Activated CD8-positive, alpha-beta T cell treated with anti-CD3 and anti-CD28 coated beads, Interleukin-2, amount 10 ng/mL, durations not matched to agents 7 days and 5 days (primary cell): ENCODE measurements at regions not wholly inside any gene's neighbourhood (a gene's known extent, or its start where the extent isn't known, plus 50 kb on each side); places are given as distances from the start of the nearest gene placed in this dataset.
"Not testable (repeated sequence)": the region's sequence is repeated elsewhere in the genome, so short reads cannot be mapped to it uniquely, and the experiment has no call there.

Experiments used
- ATAC-seq: fragments of 150-1000 bp; cut with Tn5 transposase; one replicate; pipeline ENCODE4 v1.10.0; 2021; ENCODE audit warnings: moderate library complexity
- CTCF ChIA-PET: fragments of 350-600 bp; sonication (Branson Sonifier 250); formaldehyde crosslinking; loops from one replicate; lab custom pipeline; 2021; ENCODE audit warnings: antibody characterized with exemption; lab: Charles Lee
- POLR2A ChIA-PET: fragments of 350-600 bp; sonication (Branson Sonifier 250); formaldehyde crosslinking; loops from one replicate; lab custom pipeline; 2021; ENCODE audit warnings: antibody characterized with exemption; lab: Charles Lee
- DNase-seq: peaks from one replicate; pipeline ENCODE4 v3.0.0-alpha.2; 2020
- H3K27ac Mint-ChIP-seq: one replicate; pipeline ENCODE4 v1.8.0; 2021; ENCODE audit warnings: mild to moderate bottlenecking, mixed read lengths
- H3K27me3 Mint-ChIP-seq: one replicate; pipeline ENCODE4 v1.8.0; 2021; ENCODE audit warnings: low read depth, mixed read lengths
- H3K36me3 Mint-ChIP-seq: one replicate; pipeline ENCODE4 v1.8.0; 2021; ENCODE audit warnings: low read depth, mixed read lengths
- H3K4me1 Mint-ChIP-seq: one replicate; pipeline ENCODE4 v1.8.0; 2021; ENCODE audit warnings: low read depth, mixed read lengths
- H3K4me3 Mint-ChIP-seq: one replicate; pipeline ENCODE4 v1.8.0; 2021; ENCODE audit warnings: mild to moderate bottlenecking, mixed read lengths
- H3K9me3 Mint-ChIP-seq: one replicate; pipeline ENCODE4 v1.8.0; 2022; ENCODE audit warnings: mixed read lengths; ENCODE audit not compliant: insufficient read depth

GRCh38 chr6:112683106-112683505 lies 336.0 kb downstream of the RFPL4B start:
- Mint-ChIP-seq H3K36me3 (no peaks in the 10 kb centered on the region), H3K4me1 (no peaks in the 10 kb centered on the region), H3K4me3 (no peak overlapping the region), H3K27ac (no peak overlapping the region), H3K27me3 (no peaks in the 10 kb centered on the region), H3K9me3 (no peaks in the 10 kb centered on the region)
- POLR2A ChIA-PET, result no interaction called here
- DNase-seq (no peak), ATAC-seq (no peak)
- CTCF ChIA-PET, result no interaction called here

- Mint-ChIP-seq H3K27ac (no peak overlapping the region), H3K4me1 (no peaks in the 10 kb centered on the region), H3K4me3 (no peak overlapping the region), H3K27me3 (no peaks in the 10 kb centered on the region), H3K9me3 (no peaks in the 10 kb centered on the region), H3K36me3 (no peaks in the 10 kb centered on the region)
- ChIA-PET CTCF (no interaction called here), POLR2A (no interaction called here)
- DNase-seq (no peak), ATAC-seq (no peak)
Measured at GRCh38 chr6:112683926-112684325, 336.8 kb downstream of the RFPL4B start.

GRCh38 chr6:112685521-112686220 lies 338.5 kb downstream of the RFPL4B start:
- DNase-seq, H3K4me1 Mint-ChIP-seq, CTCF ChIA-PET, H3K4me3 Mint-ChIP-seq, H3K9me3 Mint-ChIP-seq, H3K27me3 Mint-ChIP-seq, ATAC-seq, H3K36me3 Mint-ChIP-seq, POLR2A ChIA-PET, H3K27ac Mint-ChIP-seq: not testable (repeated sequence)

DNA sequence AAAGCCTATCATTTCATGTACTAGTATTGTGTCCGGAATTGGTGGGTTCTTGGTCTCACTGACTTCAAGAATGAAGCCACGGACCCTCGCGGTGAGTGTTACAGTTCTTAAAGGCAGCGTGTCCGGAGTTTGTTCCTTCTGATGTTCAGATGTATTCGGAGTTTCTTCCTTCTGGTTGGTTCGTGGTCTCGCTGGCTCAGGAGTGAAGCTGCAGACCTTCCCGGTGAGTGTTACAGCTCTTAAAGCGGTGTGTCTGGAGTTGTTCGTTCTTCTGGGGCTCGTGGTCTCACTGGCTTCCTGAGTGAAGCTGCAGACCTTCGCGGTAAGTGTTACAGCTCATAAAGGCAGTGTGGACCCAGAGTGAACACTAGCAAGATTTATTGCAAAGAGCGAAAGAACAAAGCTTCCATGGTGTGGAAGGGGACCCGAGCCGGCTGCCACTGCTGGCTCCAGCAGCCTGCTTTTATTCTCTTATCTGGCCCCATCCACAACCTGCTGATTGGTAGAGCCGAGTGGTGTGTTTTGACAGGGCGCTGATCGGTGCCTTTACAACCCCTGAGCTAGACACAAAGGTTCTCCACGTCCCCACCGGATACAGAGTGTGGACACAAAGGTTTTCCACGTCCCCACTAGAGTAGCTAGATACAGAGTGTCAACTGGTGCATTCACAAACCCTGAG lies 341.5 kb downstream of the RFPL4B start:
- H3K27me3 Mint-ChIP-seq, H3K4me3 Mint-ChIP-seq, ATAC-seq, H3K4me1 Mint-ChIP-seq, H3K9me3 Mint-ChIP-seq, H3K36me3 Mint-ChIP-seq, POLR2A ChIA-PET, CTCF ChIA-PET, DNase-seq, H3K27ac Mint-ChIP-seq: not testable (repeated sequence)

DNA sequence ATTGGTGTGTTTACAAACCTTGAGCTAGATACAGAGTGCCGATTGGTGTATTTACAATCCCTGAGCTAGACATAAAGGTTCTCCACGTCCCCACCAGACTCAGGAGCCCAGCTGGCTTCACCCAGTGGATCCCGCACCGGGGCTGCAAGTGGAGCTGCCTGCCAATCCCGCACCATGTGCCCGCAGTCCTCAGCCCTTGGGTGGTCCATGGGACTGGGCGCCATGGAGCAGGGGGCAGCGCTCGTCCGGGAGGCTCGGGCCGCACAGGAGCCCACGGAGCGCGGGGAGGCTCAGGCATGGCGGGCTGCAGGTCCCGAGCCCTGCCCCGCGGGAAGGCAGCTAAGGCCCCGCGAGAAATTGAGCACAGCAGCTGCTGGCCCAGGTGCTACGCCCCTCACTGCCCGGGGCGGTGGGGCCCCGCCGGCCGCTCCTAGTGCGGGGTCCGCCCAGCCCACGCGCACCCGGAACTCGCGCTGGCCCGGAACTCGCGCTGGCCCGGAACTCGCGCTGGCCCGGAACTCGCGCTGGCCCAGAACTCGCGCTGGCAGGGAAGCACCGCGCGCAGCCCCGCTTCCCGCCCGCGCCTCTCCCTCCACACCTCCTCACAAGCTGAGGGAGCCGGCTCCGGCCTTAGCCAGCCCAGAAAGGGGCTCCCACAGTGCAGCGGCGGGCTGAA lies 342.2 kb downstream of the RFPL4B start:
- H3K4me3 Mint-ChIP-seq, ATAC-seq, H3K9me3 Mint-ChIP-seq, DNase-seq, CTCF ChIA-PET, POLR2A ChIA-PET, H3K4me1 Mint-ChIP-seq, H3K27ac Mint-ChIP-seq, H3K27me3 Mint-ChIP-seq, H3K36me3 Mint-ChIP-seq: not testable (repeated sequence)

DNA sequence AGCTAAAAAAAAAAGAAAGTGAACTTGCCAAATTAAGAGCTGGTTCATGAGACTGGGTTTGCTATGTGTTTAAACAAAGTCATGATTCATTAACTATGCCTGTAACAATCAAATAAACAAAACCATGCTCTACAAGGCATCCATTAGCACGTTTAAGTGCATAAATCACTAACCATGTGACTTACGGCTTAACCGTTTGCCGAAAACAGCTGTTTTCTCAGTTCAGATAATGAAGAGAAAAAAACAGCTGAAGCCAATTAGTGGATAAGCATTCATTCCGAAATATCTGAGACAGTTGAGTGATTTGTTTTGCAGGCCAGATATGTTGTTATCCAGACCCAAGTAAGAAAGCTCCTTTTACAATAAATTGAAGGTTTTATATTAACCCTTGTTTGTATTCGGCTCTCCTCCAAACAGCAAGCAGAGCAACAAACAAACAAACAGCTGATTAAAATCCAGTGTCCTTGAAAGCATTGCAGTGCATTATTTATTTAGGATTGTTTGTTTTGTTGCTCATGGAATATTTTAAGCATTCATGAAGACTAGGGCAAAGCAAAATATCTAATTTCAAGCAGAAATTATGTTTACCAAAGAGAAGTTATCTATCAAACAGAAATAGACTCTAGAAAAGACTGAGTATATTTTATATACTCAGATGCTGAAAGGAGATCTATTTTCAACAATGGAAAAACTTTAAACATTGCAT lies 343.5 kb downstream of the RFPL4B start:
- Mint-ChIP-seq H3K36me3 (no peaks in the 10 kb centered on the region), H3K27me3 (no peaks in the 10 kb centered on the region), H3K27ac (no peak overlapping the region), H3K4me3 (no peak overlapping the region), H3K4me1 (no peaks in the 10 kb centered on the region), H3K9me3 (no peaks in the 10 kb centered on the region)
- ChIA-PET POLR2A (no interaction called here), CTCF (no interaction called here)
- ATAC-seq, result no peak
- no peak for DNase-seq

- Mint-ChIP-seq H3K4me3 (no peak overlapping the region), H3K9me3 (no peaks in the 10 kb centered on the region), H3K4me1 (no peaks in the 10 kb centered on the region), H3K27ac (no peak overlapping the region), H3K36me3 (no peaks in the 10 kb centered on the region), H3K27me3 (no peaks in the 10 kb centered on the region)
- POLR2A ChIA-PET, result no interaction called here
- CTCF ChIA-PET, result no interaction called here
- DNase-seq (no peak), ATAC-seq (no peak)
Measured at GRCh38 chr6:112691289-112691688, 344.2 kb downstream of the RFPL4B start.

DNA sequence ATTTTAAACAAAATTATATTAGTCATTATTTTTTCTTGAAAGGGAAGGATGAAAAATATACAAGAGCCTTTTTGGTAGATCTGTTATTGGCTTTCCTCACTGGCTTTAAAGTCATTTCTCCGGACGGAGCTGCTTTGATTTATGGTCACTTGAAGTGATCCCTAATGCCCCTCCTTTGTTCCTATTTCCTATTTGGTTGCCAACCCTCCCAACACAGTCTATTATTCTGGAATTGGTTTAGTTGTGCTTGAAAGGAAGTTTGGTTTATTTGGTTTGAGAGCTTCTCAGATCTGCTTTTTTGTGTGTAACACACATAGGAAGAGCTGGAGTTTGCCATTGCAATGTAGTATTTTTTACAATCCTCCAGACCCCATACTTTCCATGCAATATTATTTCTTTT lies 347.9 kb downstream of the RFPL4B start:
- no peaks in the 10 kb centered on the region for H3K27me3 Mint-ChIP-seq
- CTCF ChIA-PET, result no interaction called here
- H3K4me3 Mint-ChIP-seq, result no peak overlapping the region
- no peak for DNase-seq
- no peak overlapping the region for H3K27ac Mint-ChIP-seq
- POLR2A ChIA-PET, result no interaction called here
- H3K4me1 Mint-ChIP-seq, result no peaks in the 10 kb centered on the region
- ATAC-seq, result no peak
- no peaks in the 10 kb centered on the region for H3K9me3 Mint-ChIP-seq
- no peaks in the 10 kb centered on the region for H3K36me3 Mint-ChIP-seq

- Mint-ChIP-seq H3K27me3 (no peaks in the 10 kb centered on the region), H3K4me1 (no peaks in the 10 kb centered on the region), H3K9me3 (no peaks in the 10 kb centered on the region), H3K27ac (no peak overlapping the region), H3K36me3 (no peaks in the 10 kb centered on the region), H3K4me3 (no peak overlapping the region)
- DNase-seq (no peak), ATAC-seq (no peak)
- ChIA-PET POLR2A (no interaction called here), CTCF (no interaction called here)
Measured at GRCh38 chr6:112697265-112697664, 350.1 kb downstream of the RFPL4B start.

- Mint-ChIP-seq H3K4me3 (no peak overlapping the region), H3K4me1 (no peaks in the 10 kb centered on the region), H3K27me3 (no peaks in the 10 kb centered on the region), H3K36me3 (no peaks in the 10 kb centered on the region), H3K27ac (no peak overlapping the region), H3K9me3 (no peaks in the 10 kb centered on the region)
- ChIA-PET POLR2A (no interaction called here), CTCF (no interaction called here)
- DNase-seq, result no peak
- ATAC-seq, result no peak
Measured at GRCh38 chr6:112701201-112701600, 354.1 kb downstream of the RFPL4B start.

- POLR2A ChIA-PET, result no interaction called here
- ATAC-seq (no peak), DNase-seq (no peak)
- CTCF ChIA-PET, result no interaction called here
- no peaks in the 10 kb centered on the region for H3K4me1 Mint-ChIP-seq
- H3K27ac Mint-ChIP-seq, result no peak overlapping the region
- no peaks in the 10 kb centered on the region for H3K9me3 Mint-ChIP-seq
- H3K4me3 Mint-ChIP-seq, result no peak overlapping the region
- H3K27me3 Mint-ChIP-seq, result no peaks in the 10 kb centered on the region
- H3K36me3 Mint-ChIP-seq, result no peaks in the 10 kb centered on the region
Measured at GRCh38 chr6:112710710-112711109, 363.6 kb downstream of the RFPL4B start.

DNA sequence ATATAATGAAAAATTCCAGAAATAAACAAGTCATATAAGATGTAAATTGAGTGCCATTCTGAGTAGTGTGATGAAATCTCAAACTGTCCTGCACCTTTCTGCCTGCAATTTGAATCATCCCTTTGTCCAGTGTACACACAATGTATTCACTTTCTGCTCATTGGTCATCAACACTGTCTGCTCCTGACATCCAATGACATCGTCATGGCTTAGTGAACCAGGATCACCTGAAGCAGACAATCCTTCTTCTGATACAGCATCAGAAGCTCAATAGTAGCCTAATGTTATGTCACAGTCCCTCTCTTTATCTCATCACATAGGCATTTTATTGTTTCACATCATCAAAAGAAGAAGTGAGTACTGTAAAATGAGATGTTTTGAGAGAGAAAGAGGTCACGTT lies 366.3 kb downstream of the RFPL4B start:
- no peak for DNase-seq
- ChIA-PET POLR2A (no interaction called here), CTCF (no interaction called here)
- H3K27me3 Mint-ChIP-seq, result no peaks in the 10 kb centered on the region
- H3K9me3 Mint-ChIP-seq, result no peaks in the 10 kb centered on the region
- H3K36me3 Mint-ChIP-seq, result no peaks in the 10 kb centered on the region
- H3K4me1 Mint-ChIP-seq, result no peaks in the 10 kb centered on the region
- H3K4me3 Mint-ChIP-seq, result no peak overlapping the region
- no peak overlapping the region for H3K27ac Mint-ChIP-seq
- ATAC-seq, result no peak
